Brain pericyte (primary cell): ENCODE measurements at regions not wholly inside any gene's neighbourhood (a gene's known extent, or its start where the extent isn't known, plus 50 kb on each side); places are given as distances from the start of the nearest gene placed in this dataset.

Experiments used
- DNase-seq: peaks from one replicate; pipeline ENCODE4 v3.0.0-alpha.2; 2012; ENCODE audit warnings: low read depth, low spot score

DNA sequence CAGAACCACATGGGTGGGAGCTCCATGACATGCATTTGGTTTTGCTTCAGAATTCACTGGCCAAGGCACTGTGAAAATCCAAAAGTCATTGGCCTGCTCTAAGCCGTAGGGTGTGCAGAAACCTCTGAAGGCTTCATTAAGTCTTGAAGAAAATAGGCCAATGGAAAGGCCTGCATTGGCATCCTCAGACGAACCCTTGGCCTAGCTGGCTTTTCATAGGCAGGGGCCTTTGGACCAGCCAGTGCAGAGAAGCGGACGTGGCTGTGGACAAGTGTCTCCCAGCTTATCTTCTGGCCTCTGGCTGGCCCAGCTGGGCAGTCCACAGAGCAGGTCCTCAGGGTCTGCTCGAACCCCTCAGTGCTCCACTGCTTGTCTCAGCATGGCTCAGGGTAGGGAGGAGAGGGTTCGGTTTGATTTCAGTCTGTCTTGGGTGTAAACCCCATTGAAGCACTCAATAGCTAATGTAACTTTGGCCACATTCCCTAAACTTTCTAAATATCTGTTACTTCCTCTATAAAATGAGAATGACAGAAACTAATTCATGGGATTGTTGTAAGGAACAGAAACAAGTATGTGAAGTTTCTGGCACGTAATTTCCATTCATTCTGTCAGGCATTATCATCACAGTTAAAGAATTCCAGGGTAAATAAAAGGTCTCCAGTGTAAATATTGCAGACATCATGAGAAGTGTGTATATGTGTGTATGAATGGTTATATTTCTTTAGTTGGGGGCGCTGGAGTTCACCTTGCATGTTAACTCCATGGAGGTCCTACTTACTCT, 125.5 kb downstream of the TFCP2L1 start:
- no peak for DNase-seq

DNA sequence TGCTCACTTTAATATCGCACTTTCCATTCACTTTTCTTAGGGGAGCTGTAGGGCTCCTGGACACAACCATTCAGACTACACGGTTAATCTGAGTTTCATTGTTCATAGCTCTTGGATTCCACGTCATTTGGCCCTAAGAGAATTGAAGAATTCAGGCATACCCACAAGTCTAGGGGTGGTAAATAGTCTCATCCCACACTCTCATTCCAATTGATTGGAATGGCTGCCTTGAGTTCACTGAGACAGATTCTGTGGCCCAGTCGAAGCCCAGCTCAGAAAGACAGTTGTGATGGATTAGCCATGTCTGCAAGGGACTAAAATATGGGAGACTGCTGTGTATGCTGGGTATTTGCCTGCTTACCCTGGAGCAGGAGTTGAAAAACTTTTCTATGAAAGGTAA, 124.6 kb downstream of the TFCP2L1 start:
- DNase-seq = no peak

DNA sequence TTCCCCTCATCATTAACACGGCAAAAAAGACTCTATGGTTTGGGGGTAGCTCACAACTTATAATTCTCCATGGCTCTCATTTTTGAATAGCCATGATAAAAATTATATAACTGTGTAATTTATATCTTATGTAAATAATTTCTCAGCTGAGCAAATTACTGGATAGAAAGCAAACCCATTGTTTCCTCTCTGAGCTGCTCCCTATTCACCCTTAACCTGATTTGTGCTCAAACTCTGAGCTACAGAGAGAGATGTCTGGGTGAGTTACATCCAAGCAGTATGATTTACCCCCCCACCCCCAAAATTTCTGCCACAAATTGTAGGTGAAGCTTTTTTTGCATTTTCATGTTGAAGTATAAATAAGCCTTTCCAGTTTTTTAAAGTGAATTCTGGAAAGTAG, 123.7 kb downstream of the TFCP2L1 start:
- no peak for DNase-seq

- no peak for DNase-seq
Measured at GRCh38 chr2:121162893-121163292, 122.1 kb downstream of the TFCP2L1 start.

DNA sequence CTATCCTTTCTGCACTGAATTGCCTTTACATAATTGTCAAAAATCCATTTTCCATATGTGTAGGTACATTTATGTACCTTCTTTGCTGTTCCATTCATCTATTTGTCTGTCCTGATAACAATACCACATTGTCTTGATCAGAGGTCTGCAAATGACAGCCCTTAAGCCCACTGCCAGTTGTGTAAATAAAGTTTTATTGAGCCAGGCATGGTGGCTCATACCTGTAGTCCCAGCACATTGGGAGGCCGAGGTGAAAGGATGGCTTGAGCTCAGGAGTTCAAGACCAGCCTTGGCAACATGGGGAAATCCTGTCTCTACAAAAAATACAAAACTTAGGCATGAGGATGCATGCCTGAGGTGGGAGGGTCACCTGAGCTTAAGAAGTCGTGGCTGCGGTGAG, 121.0 kb downstream of the TFCP2L1 start:
- DNase-seq = no peak

GRCh38 chr2:121165038-121165542, 119.9 kb downstream of the TFCP2L1 start:
- DNase-seq = no peak
